ENCODE measurements at regions not wholly inside any gene's neighbourhood (a gene's known extent, or its start where the extent isn't known, plus 50 kb on each side); places are given as distances from the start of the nearest gene placed in this dataset.

DNA sequence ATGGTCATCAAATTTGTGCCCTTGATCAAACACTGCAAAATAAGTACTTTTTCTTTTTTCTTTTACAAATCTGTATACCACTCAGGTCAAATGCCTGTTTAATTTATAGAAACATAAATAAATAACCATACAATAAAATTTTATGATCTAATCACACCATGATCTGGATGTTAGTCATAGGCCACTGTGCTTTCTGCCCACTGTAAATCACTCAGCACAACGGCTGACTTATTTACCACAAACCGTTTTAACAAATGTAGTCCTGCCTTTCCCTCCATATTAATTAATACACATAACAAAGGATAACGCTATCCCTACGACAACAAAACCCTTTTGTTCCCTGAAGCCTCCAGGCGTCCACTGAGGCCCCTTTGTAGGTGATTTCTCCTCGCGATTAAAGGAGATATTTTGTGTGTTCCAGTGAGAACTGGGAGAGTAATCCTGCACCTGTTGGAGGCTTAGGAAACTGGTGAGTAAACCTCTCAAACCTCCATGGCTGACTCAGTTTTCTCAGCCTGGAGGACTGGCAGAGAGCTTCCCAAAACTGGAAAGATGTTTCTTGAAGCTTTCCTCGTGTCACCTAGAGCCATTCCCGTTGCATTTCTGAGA, 477.1 kb upstream of the SGCG start:
- Histone ChIP-seq H3K27ac (ENCODE audit: low read depth) (no peak overlapping the region), H3K4me1 (ENCODE audit: insufficient read depth) (no peaks in the 10 kb centered on the region; the same call in 1 of the 2 replicates), H3K4me3 (no peak overlapping the region), H2AFZ (no peak overlapping the region), H3K27me3 (ENCODE audit: insufficient read depth) (no peaks in the 10 kb centered on the region), H3F3A (replicated peaks; ENCODE audit: low read depth) (no peaks in the 10 kb centered on the region), H3K79me2 (replicated peaks; ENCODE audit: insufficient read depth) (no peaks in the 10 kb centered on the region), H4K20me1 (replicated peaks; ENCODE audit: insufficient read depth) (no peaks in the 10 kb centered on the region), H3K9me2 (ENCODE audit: insufficient read depth) (no peaks in the 10 kb centered on the region), H3K36me3 (ENCODE audit: insufficient read depth) (no peaks in the 10 kb centered on the region), H3K4me2 (no peak overlapping the region)
- Mint-ChIP-seq H3K36me3 (ENCODE audit: low read depth) (no peaks in the 10 kb centered on the region), H3K9me3 (no peaks in the 10 kb centered on the region), H3K27me3 (ENCODE audit: insufficient read depth, low read depth, poor library complexity) (peaks cover 2% of the 10 kb centered on the region), H3K27ac (no peak overlapping the region), H3K4me3 (no peak overlapping the region), H3K4me1 (no peaks in the 10 kb centered on the region; the same call in 2 of the 3 replicates)
- no peak for ATAC-seq
- DNase-seq (ENCODE audit: low spot score): no peak
- TF ChIP-seq EZH2 (IDR thresholded peaks at IDR 0.05; ENCODE audit: low read depth, unreplicated experiment): no peak
- TF ChIP-seq CREB1 (CRISPR knock-in tag; IDR thresholded peaks at IDR 0.05; ENCODE audit: low read depth): no peak
- TF ChIP-seq EZH2phosphoT487 (IDR thresholded peaks at IDR 0.05; ENCODE audit: unreplicated experiment): no peak
- TF ChIP-seq STAT1 (IDR thresholded peaks at IDR 0.05; ENCODE audit: unreplicated experiment): no peak
- no peak for TF ChIP-seq JUNB (IDR thresholded peaks at IDR 0.05; ENCODE audit: unreplicated experiment)
- TF ChIP-seq NANOG (IDR thresholded peaks at IDR 0.05; ENCODE audit: borderline replicate concordance): no peak
- no peak for TF ChIP-seq POLR2AphosphoS5 (IDR thresholded peaks at IDR 0.05; ENCODE audit: low read depth)
- TF ChIP-seq, protein P1, sequence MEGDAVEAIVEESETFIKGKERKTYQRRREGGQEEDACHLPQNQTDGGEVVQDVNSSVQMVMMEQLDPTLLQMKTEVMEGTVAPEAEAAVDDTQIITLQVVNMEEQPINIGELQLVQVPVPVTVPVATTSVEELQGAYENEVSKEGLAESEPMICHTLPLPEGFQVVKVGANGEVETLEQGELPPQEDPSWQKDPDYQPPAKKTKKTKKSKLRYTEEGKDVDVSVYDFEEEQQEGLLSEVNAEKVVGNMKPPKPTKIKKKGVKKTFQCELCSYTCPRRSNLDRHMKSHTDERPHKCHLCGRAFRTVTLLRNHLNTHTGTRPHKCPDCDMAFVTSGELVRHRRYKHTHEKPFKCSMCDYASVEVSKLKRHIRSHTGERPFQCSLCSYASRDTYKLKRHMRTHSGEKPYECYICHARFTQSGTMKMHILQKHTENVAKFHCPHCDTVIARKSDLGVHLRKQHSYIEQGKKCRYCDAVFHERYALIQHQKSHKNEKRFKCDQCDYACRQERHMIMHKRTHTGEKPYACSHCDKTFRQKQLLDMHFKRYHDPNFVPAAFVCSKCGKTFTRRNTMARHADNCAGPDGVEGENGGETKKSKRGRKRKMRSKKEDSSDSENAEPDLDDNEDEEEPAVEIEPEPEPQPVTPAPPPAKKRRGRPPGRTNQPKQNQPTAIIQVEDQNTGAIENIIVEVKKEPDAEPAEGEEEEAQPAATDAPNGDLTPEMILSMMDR (conservative IDR thresholded peaks at IDR 0.05; ENCODE audit: low read depth in 2 of 2): no peak
- TF ChIP-seq ZNF331 (CRISPR knock-in tag; IDR thresholded peaks at IDR 0.05; ENCODE audit: low read depth): no peak
- no peak for TF ChIP-seq ZNF462 (CRISPR knock-in tag; IDR thresholded peaks at IDR 0.05)
- no peak for TF ChIP-seq ZNF114 (CRISPR knock-in tag; IDR thresholded peaks at IDR 0.05)
- TF ChIP-seq, protein P2, sequence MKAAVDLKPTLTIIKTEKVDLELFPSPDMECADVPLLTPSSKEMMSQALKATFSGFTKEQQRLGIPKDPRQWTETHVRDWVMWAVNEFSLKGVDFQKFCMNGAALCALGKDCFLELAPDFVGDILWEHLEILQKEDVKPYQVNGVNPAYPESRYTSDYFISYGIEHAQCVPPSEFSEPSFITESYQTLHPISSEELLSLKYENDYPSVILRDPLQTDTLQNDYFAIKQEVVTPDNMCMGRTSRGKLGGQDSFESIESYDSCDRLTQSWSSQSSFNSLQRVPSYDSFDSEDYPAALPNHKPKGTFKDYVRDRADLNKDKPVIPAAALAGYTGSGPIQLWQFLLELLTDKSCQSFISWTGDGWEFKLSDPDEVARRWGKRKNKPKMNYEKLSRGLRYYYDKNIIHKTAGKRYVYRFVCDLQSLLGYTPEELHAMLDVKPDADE (IDR thresholded peaks at IDR 0.05): no peak
- no peak for TF ChIP-seq REST (IDR thresholded peaks at IDR 0.05; ENCODE audit: unreplicated experiment)

Measured in GM23338 (cell line).